ENCODE measurements at regions not wholly inside any gene's neighbourhood (a gene's known extent, or its start where the extent isn't known, plus 50 kb on each side); places are given as distances from the start of the nearest gene placed in this dataset.

GRCh38 chr2:122238006-122238559 is 482.6 kb downstream of the TSN start:
- DNase-seq (ENCODE audit: extremely low spot score, insufficient read length, low read depth), result no peak
- FAIRE-seq, result no peak

- DNase-seq (ENCODE audit: extremely low spot score, insufficient read length, low read depth), result no peak
Measured at GRCh38 chr2:122239440-122239839, 484.0 kb downstream of the TSN start.

GRCh38 chr2:122244598-122245229 is 489.3 kb downstream of the TSN start:
- no peak for FAIRE-seq
- no peak for DNase-seq (ENCODE audit: extremely low spot score, insufficient read length, low read depth)

More at GRCh38 chr2:122239440-122239839, 484.0 kb downstream of the TSN start:
- FAIRE-seq, result no peak

- DNase-seq (ENCODE audit: extremely low spot score, insufficient read length, low read depth) (no peak), FAIRE-seq (no peak)
Measured at GRCh38 chr2:122249673-122250072, 494.2 kb downstream of the TSN start.

GRCh38 chr2:122251158-122251557 is 495.7 kb downstream of the TSN start:
- DNase-seq (ENCODE audit: extremely low spot score, insufficient read length, low read depth) (no peak), FAIRE-seq (no peak)

GRCh38 chr2:122251566-122251965 is 496.1 kb downstream of the TSN start:
- FAIRE-seq (no peak), DNase-seq (ENCODE audit: extremely low spot score, insufficient read length, low read depth) (no peak)

- DNase-seq (ENCODE audit: extremely low spot score, insufficient read length, low read depth), result no peak
- FAIRE-seq, result no peak
Measured at GRCh38 chr2:122255924-122256323, 500.5 kb downstream of the TSN start.

GRCh38 chr2:122261911-122262310 is 506.5 kb downstream of the TSN start:
- DNase-seq (ENCODE audit: extremely low spot score, insufficient read length, low read depth) (no peak), FAIRE-seq (no peak)

- no peak for FAIRE-seq
- no peak for DNase-seq (ENCODE audit: extremely low spot score, insufficient read length, low read depth)
Measured at GRCh38 chr2:122263746-122264145, 508.3 kb downstream of the TSN start.

GRCh38 chr2:122266636-122267035 is 511.2 kb downstream of the TSN start:
- FAIRE-seq (no peak), DNase-seq (ENCODE audit: extremely low spot score, insufficient read length, low read depth) (no peak)

- no peak for FAIRE-seq
- no peak for DNase-seq (ENCODE audit: extremely low spot score, insufficient read length, low read depth)
Measured at GRCh38 chr2:122267947-122268346, 512.5 kb downstream of the TSN start.

- no peak for DNase-seq (ENCODE audit: extremely low spot score, insufficient read length, low read depth)
- FAIRE-seq, result peak; percentile 69
Measured at GRCh38 chr2:122273785-122274419, 518.5 kb downstream of the TSN start.

- FAIRE-seq, result no peak
- DNase-seq (ENCODE audit: extremely low spot score, insufficient read length, low read depth), result no peak
Measured at GRCh38 chr2:122277956-122278355, 522.5 kb downstream of the TSN start.

GRCh38 chr2:122300758-122301157 is 545.3 kb downstream of the TSN start:
- DNase-seq (ENCODE audit: extremely low spot score, insufficient read length, low read depth) (no peak), FAIRE-seq (no peak)

GRCh38 chr2:122307763-122308162 is 552.3 kb downstream of the TSN start:
- FAIRE-seq, result no peak
- DNase-seq (ENCODE audit: extremely low spot score, insufficient read length, low read depth), result no peak

- DNase-seq (ENCODE audit: extremely low spot score, insufficient read length, low read depth) (no peak), FAIRE-seq (no peak)
Measured at GRCh38 chr2:122315306-122315705, 559.9 kb downstream of the TSN start.

- DNase-seq (ENCODE audit: extremely low spot score, insufficient read length, low read depth), result no peak
- no peak for FAIRE-seq
Measured at GRCh38 chr2:122319539-122320132, 564.2 kb downstream of the TSN start.

GRCh38 chr2:122322815-122323214 is 567.4 kb downstream of the TSN start:
- FAIRE-seq, result no peak
- no peak for DNase-seq (ENCODE audit: extremely low spot score, insufficient read length, low read depth)

GRCh38 chr2:122323927-122324326 is 568.5 kb downstream of the TSN start:
- no peak for FAIRE-seq
- no peak for DNase-seq (ENCODE audit: extremely low spot score, insufficient read length, low read depth)

- DNase-seq (ENCODE audit: extremely low spot score, insufficient read length, low read depth), result no peak
- FAIRE-seq, result no peak
Measured at GRCh38 chr2:122326471-122326870, 571.0 kb downstream of the TSN start.

GRCh38 chr2:122328816-122329215 is 573.4 kb downstream of the TSN start:
- DNase-seq (ENCODE audit: extremely low spot score, insufficient read length, low read depth) (no peak), FAIRE-seq (no peak)

All from GM18507 (cell line).